CD14-positive monocyte (primary cell): ENCODE measurements at regions not wholly inside any gene's neighbourhood (a gene's known extent, or its start where the extent isn't known, plus 50 kb on each side); places are given as distances from the start of the nearest gene placed in this dataset.
"Not testable (repeated sequence)": the region's sequence is repeated elsewhere in the genome, so short reads cannot be mapped to it uniquely, and the experiment has no call there.

Source experiments
- DNase-seq, 3 donors: peaks; one replicate each; pipeline ENCODE4 v3.0.0-alpha.2; 2011 to 2022
- H2AFZ ChIP-seq: 2 replicates; pipeline ENCODE4 v1.6.0; 2012; ENCODE audit warnings: mild to moderate bottlenecking, low read depth, low read length, inconsistent platforms; ENCODE audit not compliant: insufficient read depth, poor library complexity, severe bottlenecking
- H3K27ac ChIP-seq, 2 donors: 1 replicate in 1 of 2; 2 replicates in 1 of 2; pipeline ENCODE4 v1.5.1; 2012 to 2013; ENCODE audit warnings: low read length in 2 of 2, control low read depth in 1 of 2, inconsistent platforms in 1 of 2, low read depth in 1 of 2, mild to moderate bottlenecking in 1 of 2
- H3K27me3 ChIP-seq, 2 donors: one replicate each; pipeline versions ENCODE4 v1.6.0 to v1.6.1; 2011 to 2013; ENCODE audit warnings: low read length in 2 of 2; ENCODE audit not compliant: control insufficient read depth in 2 of 2, insufficient read depth in 2 of 2
- H3K36me3 ChIP-seq, 2 donors: replicated peaks in 1 of 2; 1 replicate in 1 of 2; 2 replicates in 1 of 2; pipeline versions ENCODE4 v1.5.1 to v1.6.1; 2012 to 2013; ENCODE audit warnings: low read length in 2 of 2, control low read depth in 1 of 2, inconsistent platforms in 1 of 2, mild to moderate bottlenecking in 1 of 2; ENCODE audit not compliant: insufficient read depth in 2 of 2, control insufficient read depth in 1 of 2
- H3K4me1 ChIP-seq, 2 donors: 1 replicate in 1 of 2; 2 replicates in 1 of 2; pipeline versions ENCODE4 v1.5.1 to v1.6.1; 2012 to 2013; ENCODE audit warnings: low read length in 2 of 2, control low read depth in 1 of 2, inconsistent platforms in 1 of 2, mild to moderate bottlenecking in 1 of 2, moderate library complexity in 1 of 2; ENCODE audit not compliant: insufficient read depth in 2 of 2, control insufficient read depth in 1 of 2
- H3K4me2 ChIP-seq: replicated peaks from 2 replicates; pipeline ENCODE3; 2012; ENCODE audit warnings: low read length, moderate library complexity, mild to moderate bottlenecking; ENCODE audit not compliant: poor library complexity, severe bottlenecking; ENCODE audit errors: extremely low read depth
- H3K4me3 ChIP-seq, 3 experiments: fragments of 200-600 bp in 1 of 3; sonication (generic) in 1 of 3; replicated peaks in 1 of 3; 1 replicate in 2 of 3; 2 replicates in 1 of 3; pipeline ENCODE4 v1.5.1; 2011 to 2013; ENCODE audit warnings: low read length in 3 of 3, mild to moderate bottlenecking in 3 of 3, control low read depth in 2 of 3, low read depth in 2 of 3, inconsistent platforms in 1 of 3, moderate library complexity in 1 of 3
- H3K79me2 ChIP-seq: 2 replicates; pipeline ENCODE4 v1.6.0; 2012; ENCODE audit warnings: mild to moderate bottlenecking, control low read depth, inconsistent platforms, low read length, moderate library complexity; ENCODE audit not compliant: insufficient read depth
- H3K9ac ChIP-seq: 2 replicates; pipeline ENCODE4 v1.6.0; 2017; ENCODE audit warnings: low read length, mild to moderate bottlenecking; ENCODE audit not compliant: insufficient read depth, poor library complexity, severe bottlenecking
- H3K9me3 ChIP-seq, 2 donors: replicated peaks in 1 of 2; 1 replicate in 1 of 2; 2 replicates in 1 of 2; pipeline versions ENCODE4 v1.5.1 to v1.6.1; 2012 to 2013; ENCODE audit warnings: low read length in 2 of 2, control low read depth in 1 of 2; ENCODE audit not compliant: control insufficient read depth in 1 of 2, insufficient read depth in 1 of 2
- H4K20me1 ChIP-seq: 2 replicates; pipeline ENCODE4 v1.6.0; 2012; ENCODE audit warnings: mild to moderate bottlenecking, low read length, control low read depth, moderate library complexity; ENCODE audit not compliant: insufficient read depth
- H3K27ac Mint-ChIP-seq, 7 donors: one replicate each; pipeline ENCODE4 v1.8.0; 2020; ENCODE audit warnings: mild to moderate bottlenecking in 7 of 7, mixed read lengths in 7 of 7, moderate library complexity in 6 of 7, inconsistent platforms in 2 of 7
- H3K27me3 Mint-ChIP-seq, 3 donors: one replicate each; pipeline ENCODE4 v1.8.0; 2021 to 2022; ENCODE audit warnings: low read depth in 3 of 3, mild to moderate bottlenecking in 3 of 3, mixed read lengths in 3 of 3, moderate library complexity in 3 of 3, inconsistent platforms in 1 of 3
- H3K36me3 Mint-ChIP-seq, 2 donors: one replicate each; pipeline ENCODE4 v1.8.0; 2020; ENCODE audit warnings: mixed read lengths in 2 of 2, inconsistent platforms in 1 of 2, mild to moderate bottlenecking in 1 of 2
- H3K4me1 Mint-ChIP-seq: one replicate; pipeline ENCODE4 v1.8.0; 2020; ENCODE audit warnings: mild to moderate bottlenecking, mixed read lengths
- H3K4me3 Mint-ChIP-seq, 2 donors: one replicate each; pipeline ENCODE4 v1.8.0; 2020; ENCODE audit warnings: mild to moderate bottlenecking in 2 of 2, mixed read lengths in 2 of 2, moderate library complexity in 1 of 2
- H3K9me3 Mint-ChIP-seq, 7 donors: one replicate each; pipeline ENCODE4 v1.8.0; 2020 to 2022; ENCODE audit warnings: mixed read lengths in 7 of 7, mild to moderate bottlenecking in 6 of 7, moderate library complexity in 6 of 7, inconsistent platforms in 2 of 7
- CTCF ChIP-seq: fragments of 200-600 bp; IDR thresholded peaks from one replicate; pipeline ENCODE4 v1.8.0; 2022; ENCODE audit warnings: antibody characterized with exemption, mild to moderate bottlenecking
- WGBS: methylation state at CpG from one replicate; pipeline ENCODE4 v1.1.5; 2013; ENCODE audit warnings: missing lambda C conversion rate; ENCODE audit not compliant: insufficient coverage; 5-methylcytosine and 5-hydroxymethylcytosine counted together
- intact Hi-C, 2 donors: fragments of 100-400 bp; cut with micrococcal nuclease; formaldehyde crosslinking; loops; one replicate each; pipeline versions ENCODE4 v1.15.0 to v1.15.1; 2023

- Mint-ChIP-seq H3K4me3 (no peak overlapping the region), H3K27me3 (no peaks in the 10 kb centered on the region), H3K36me3 (no peaks in the 10 kb centered on the region), H3K9me3 (peaks cover 4 to 20% (median 8%) of the 10 kb centered on the region in 7 donors), H3K4me1 (no peaks in the 10 kb centered on the region), H3K27ac (no peak overlapping the region)
- H4K20me1 ChIP-seq = no peaks in the 10 kb centered on the region
- 95% methylated on average over 10 of the region's 16 CpGs for WGBS
- H3K4me2 ChIP-seq = no peak overlapping the region
- H2AFZ ChIP-seq = no peak overlapping the region
- no peak overlapping the region for H3K4me3 ChIP-seq
- H3K4me1 ChIP-seq = no peaks in the 10 kb centered on the region
- TF ChIP-seq CTCF = no peak
- no peaks in the 10 kb centered on the region for H3K79me2 ChIP-seq
- H3K36me3 ChIP-seq = no peaks in the 10 kb centered on the region
- DNase-seq = no peak
- H3K9me3 ChIP-seq = peaks cover 0 to 15% of the 10 kb centered on the region in 2 donors
- no peaks in the 10 kb centered on the region for H3K27me3 ChIP-seq
- intact Hi-C loops = no loop called here
- H3K27ac ChIP-seq = no peak overlapping the region
- H3K9ac ChIP-seq = no peak overlapping the region
Measured at GRCh38 chr13:103605546-103606326, 539.5 kb upstream of the SLC10A2 start.

- H3K4me3 Mint-ChIP-seq, H3K4me2 ChIP-seq, H3K4me3 ChIP-seq, H3K27ac ChIP-seq, H3K27me3 Mint-ChIP-seq, H3K36me3 ChIP-seq, H3K27ac Mint-ChIP-seq, DNase-seq, H2AFZ ChIP-seq, H3K27me3 ChIP-seq, H4K20me1 ChIP-seq, H3K4me1 Mint-ChIP-seq, intact Hi-C loops, H3K4me1 ChIP-seq, H3K36me3 Mint-ChIP-seq, H3K79me2 ChIP-seq, H3K9ac ChIP-seq: not testable (repeated sequence)
- 92% methylated on average over 15 of the region's 26 CpGs for WGBS
- peaks cover 5 to 16% (median 10%) of the 10 kb centered on the region in 7 donors for H3K9me3 Mint-ChIP-seq
- H3K9me3 ChIP-seq = peaks cover 0 to 22% of the 10 kb centered on the region in 2 donors
Measured at GRCh38 chr13:103599870-103600269, 533.7 kb upstream of the SLC10A2 start.
